Retinal pigment epithelial cell (primary cell): ENCODE measurements at regions not wholly inside any gene's neighbourhood (a gene's known extent, or its start where the extent isn't known, plus 50 kb on each side); places are given as distances from the start of the nearest gene placed in this dataset.

ENCODE experiments used
- DNase-seq: peaks from one replicate; pipeline ENCODE4 v3.0.0-alpha.2; 2010; ENCODE audit warnings: low read depth
- H3K4me3 ChIP-seq: 2 replicates; pipeline ENCODE4 v1.5.1; 2011; ENCODE audit warnings: mild to moderate bottlenecking, low read length, control low read depth, moderate library complexity
- TF ChIP-seq, protein P1 (sequence below): conservative IDR thresholded peaks from 2 replicates; pipeline ENCODE4 v1.5.1; 2011; ENCODE audit warnings: low read depth, low read length, control low read depth, inconsistent platforms

DNA sequence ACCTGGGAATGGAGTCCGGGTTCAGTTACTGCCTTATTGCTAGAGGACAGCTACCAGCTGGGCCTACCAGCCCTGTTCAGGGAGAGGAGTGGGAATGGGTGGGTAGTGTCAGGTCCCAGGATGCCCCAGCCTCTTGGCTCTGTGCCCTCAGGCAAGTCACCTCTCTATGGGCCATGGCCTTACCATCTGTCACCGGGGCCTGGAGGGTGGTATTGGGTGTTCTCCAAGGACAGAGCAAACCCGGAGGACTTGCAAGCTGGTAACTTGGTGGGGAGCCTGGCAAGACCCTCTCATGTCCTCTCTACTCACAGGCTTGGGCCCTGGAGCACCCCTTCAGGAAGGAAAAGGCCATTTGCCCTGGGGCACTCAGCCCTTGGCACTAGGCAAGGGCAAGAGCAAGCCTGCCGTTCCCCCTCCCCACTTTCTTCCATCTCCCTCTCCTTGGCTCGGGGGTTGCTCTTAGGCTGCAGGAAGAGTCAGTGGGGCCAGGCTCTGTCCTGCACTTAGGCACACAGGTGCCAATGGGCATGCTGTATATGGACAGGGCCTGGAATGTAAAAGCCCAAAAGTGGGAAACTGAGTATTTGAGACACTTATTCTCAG is 170.0 kb upstream of the ZNF267 start:
- DNase-seq = no peak
- no peak overlapping the region for H3K4me3 ChIP-seq
- TF ChIP-seq, protein P1, sequence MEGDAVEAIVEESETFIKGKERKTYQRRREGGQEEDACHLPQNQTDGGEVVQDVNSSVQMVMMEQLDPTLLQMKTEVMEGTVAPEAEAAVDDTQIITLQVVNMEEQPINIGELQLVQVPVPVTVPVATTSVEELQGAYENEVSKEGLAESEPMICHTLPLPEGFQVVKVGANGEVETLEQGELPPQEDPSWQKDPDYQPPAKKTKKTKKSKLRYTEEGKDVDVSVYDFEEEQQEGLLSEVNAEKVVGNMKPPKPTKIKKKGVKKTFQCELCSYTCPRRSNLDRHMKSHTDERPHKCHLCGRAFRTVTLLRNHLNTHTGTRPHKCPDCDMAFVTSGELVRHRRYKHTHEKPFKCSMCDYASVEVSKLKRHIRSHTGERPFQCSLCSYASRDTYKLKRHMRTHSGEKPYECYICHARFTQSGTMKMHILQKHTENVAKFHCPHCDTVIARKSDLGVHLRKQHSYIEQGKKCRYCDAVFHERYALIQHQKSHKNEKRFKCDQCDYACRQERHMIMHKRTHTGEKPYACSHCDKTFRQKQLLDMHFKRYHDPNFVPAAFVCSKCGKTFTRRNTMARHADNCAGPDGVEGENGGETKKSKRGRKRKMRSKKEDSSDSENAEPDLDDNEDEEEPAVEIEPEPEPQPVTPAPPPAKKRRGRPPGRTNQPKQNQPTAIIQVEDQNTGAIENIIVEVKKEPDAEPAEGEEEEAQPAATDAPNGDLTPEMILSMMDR = no peak

DNA sequence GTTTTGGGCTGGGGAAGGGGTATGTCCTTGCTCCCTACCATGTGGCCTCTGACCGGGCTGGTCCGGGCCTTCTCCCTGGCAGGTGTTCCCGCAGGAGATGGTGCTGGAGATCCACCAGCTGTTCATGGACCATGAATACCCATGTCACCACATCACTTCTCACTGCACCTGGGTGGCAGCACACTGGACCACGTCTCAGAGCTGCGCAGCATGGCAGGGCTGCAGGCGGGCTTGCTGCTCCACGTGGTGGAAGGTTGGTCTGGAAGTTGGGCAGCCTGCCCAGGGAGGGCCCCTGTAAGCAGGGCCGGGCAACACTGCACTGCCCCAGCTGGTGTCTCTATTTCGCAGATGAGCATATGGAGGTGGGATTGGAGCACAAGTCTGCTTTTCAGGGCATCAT is 169.5 kb upstream of the ZNF267 start:
- H3K4me3 ChIP-seq = no peak overlapping the region
- no peak for DNase-seq
- TF ChIP-seq, protein P1 = no peak

DNA sequence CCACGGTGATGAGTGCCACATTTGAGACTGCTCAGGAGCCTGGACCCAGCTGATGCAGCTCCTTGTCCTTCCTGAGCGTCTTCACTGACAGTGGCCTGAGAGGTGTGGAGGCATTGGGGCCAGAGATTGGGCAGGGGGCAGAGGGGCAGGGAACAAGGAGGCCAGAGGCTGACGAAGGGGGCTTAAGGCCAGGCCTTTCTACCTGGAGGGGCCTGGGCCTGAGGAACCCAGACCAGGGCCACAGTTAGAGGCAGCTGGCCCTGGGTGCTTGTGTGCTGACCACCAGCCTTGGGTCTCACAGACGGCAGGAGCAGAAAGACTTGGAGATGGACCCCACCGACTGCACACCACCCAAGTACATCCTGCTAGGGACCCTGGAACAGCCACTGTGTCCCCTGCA is 168.2 kb upstream of the ZNF267 start:
- no peak overlapping the region for H3K4me3 ChIP-seq
- TF ChIP-seq, protein P1 = no peak
- no peak for DNase-seq

DNA sequence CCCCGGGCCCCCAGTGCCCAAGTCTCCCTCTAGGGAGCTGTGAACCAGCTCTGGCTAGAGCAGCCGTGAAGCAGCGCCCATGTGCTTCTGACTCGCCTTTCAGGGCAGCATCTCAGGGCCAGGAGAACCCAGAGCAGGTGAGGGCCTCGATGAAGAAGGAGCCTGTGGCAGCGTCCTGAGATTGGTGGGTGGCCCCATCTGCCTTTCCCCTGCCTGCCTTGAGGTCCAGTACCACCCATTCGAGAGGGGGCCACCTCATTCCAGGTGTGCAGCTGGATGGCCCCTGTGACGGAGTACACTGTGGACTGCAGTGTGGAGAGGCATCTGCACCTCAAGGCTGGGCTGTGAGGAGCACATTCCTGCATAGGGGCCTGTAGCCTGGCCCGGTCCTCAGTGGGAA is 167.3 kb upstream of the ZNF267 start:
- TF ChIP-seq, protein P1 = no peak
- DNase-seq = no peak
- H3K4me3 ChIP-seq = no peak overlapping the region

DNA sequence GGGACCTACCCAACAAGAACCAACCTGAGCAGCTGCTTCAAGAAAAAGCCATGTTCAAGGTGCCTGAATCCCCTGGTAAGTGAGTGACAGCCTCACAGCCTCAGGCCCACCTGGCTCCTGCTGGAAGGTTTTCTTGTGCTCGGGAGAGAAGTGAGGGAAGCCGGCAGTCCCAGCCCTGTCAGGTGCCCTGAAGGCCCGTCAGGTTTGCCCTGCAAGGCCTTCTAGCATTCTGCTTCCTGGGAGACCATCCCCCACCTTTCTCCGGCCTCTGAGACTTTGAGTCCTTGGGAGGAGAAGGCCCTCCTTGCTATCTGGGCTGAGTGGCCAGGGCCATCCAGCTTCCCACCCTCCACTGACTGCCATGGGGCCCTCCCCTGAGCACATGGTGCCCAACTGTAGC is 166.7 kb upstream of the ZNF267 start:
- TF ChIP-seq, protein P1 = no peak
- DNase-seq = no peak
- no peak overlapping the region for H3K4me3 ChIP-seq

DNA sequence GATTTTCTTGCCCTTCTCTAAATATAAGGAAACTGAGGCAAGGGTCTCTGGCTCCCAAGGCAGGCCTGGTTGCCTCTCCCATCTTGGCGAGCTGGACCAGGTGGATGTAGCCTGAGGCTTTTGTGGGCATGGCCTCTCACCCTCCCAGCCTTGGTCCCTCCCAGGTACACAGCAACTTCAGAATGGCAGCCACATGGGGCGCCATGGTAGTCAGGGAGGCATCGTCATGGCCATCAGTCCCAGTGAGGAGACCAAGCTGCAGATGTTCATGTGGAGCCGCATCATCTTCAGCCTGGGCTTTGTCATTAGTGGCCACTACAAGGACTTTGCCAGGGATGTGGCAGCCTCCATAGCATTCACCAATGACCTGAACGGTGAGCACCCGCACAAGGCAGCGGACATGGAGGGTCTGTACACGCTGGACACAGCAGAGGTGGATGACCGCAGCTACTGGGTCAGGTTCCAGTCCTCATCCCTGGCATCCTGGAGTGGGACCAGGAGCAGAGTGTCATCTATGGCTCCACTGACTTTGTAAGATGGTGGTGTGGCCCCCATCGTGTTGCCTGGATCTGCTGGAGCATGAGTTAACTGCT is 165.8 kb upstream of the ZNF267 start:
- DNase-seq = no peak
- TF ChIP-seq, protein P1 = no peak

DNA sequence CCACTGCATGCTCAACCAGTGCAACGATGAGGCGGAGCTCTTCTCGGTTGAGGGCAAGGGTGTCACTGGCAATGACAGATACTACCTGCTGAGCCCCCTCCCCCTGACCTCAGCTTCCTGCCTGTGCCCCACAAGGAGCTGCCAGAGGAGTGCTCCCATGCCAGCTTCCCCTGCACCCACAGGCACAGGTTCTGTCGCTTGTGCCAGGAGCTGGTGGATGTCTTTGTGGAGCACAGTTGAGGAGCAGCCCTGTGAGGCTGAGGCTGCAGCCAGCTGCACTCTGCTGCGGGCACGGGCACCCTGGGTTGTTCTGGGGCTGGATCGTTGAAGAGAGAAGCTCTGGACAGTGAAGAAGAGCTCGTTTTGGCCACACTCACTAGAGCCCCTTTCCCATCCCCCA is 165.3 kb upstream of the ZNF267 start:
- DNase-seq = no peak
- no peak overlapping the region for H3K4me3 ChIP-seq
- TF ChIP-seq, protein P1 = no peak

More for the DNA sequence above, 165.8 kb upstream of the ZNF267 start:
- no peak overlapping the region for H3K4me3 ChIP-seq
